Duodenal mucosa (tissue), 2 donors: ENCODE measurements at regions not wholly inside any gene's neighbourhood (a gene's known extent, or its start where the extent isn't known, plus 50 kb on each side); places are given as distances from the start of the nearest gene placed in this dataset.
"Not testable (repeated sequence)": the region's sequence is repeated elsewhere in the genome, so short reads cannot be mapped to it uniquely, and the experiment has no call there.

Experiments
- H3K27ac ChIP-seq: one replicate; pipeline ENCODE4 v1.7.0; 2013; ENCODE audit warnings: low read depth, low read length
- H3K27me3 ChIP-seq, 2 donors: one replicate each; pipeline ENCODE4 v1.7.0; 2013; ENCODE audit warnings: low read length in 2 of 2, control low read depth in 1 of 2; ENCODE audit not compliant: insufficient read depth in 2 of 2, control insufficient read depth in 1 of 2
- H3K36me3 ChIP-seq, 2 donors: one replicate each; pipeline ENCODE4 v1.7.0; 2013; ENCODE audit warnings: low read length in 2 of 2, control low read depth in 1 of 2; ENCODE audit not compliant: insufficient read depth in 2 of 2, control insufficient read depth in 1 of 2
- H3K4me1 ChIP-seq, 2 donors: one replicate each; pipeline ENCODE4 v1.7.0; 2013; ENCODE audit warnings: low read length in 2 of 2, control low read depth in 1 of 2; ENCODE audit not compliant: insufficient read depth in 2 of 2, control insufficient read depth in 1 of 2
- H3K4me3 ChIP-seq, 2 donors: one replicate each; pipeline ENCODE4 v1.7.0; 2013; ENCODE audit warnings: low read length in 2 of 2, low read depth in 1 of 2
- H3K9ac ChIP-seq, 2 donors: one replicate each; pipeline ENCODE4 v1.7.0; 2013; ENCODE audit warnings: low read length in 2 of 2, low read depth in 1 of 2
- H3K9me3 ChIP-seq, 2 donors: one replicate each; pipeline ENCODE4 v1.7.0; 2013; ENCODE audit warnings: low read length in 2 of 2, control low read depth in 1 of 2; ENCODE audit not compliant: control insufficient read depth in 1 of 2

DNA sequence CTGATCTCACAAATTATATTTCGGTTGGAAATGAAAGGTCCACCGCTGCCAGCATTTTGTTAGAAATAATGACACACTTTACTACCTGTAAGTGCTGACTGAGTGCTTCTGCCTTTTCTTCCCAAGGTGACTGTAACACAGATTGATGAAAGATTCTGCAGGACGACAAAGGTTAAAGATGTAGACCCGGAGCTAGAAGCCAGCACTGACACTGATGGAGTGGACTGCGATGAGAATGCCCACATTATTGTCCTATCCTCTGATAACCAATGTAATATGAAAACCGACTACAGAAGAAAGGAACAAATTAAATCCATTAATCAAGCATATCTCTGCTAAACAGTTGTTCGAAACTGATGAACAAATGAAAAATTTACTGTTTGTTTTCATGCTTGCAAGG lies 666.5 kb downstream of the GBE1 start:
- Histone ChIP-seq H3K9me3 (no peaks in the 10 kb centered on the region), H3K36me3 (no peaks in the 10 kb centered on the region), H3K27ac (no peak overlapping the region), H3K9ac (no peak overlapping the region), H3K4me3 (no peak overlapping the region), H3K27me3 (no peaks in the 10 kb centered on the region), H3K4me1 (no peaks in the 10 kb centered on the region)

DNA sequence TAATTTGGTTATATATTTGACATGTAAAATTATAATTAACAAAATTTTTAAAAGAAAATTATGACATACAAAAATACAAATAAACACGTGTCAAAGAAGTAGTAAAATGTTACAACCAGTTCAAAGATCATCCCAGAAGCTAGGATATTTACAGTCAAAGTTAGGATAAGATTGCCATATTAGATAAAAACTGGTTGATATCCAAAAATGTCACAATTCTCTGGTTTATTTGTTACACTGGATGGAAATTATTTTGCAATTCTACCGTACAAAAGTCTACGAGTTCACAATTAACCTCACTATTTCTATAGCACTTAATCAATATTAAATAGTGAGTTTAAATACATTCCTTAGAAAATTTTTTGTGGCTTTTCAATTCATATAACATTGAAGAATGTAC lies 673.8 kb downstream of the GBE1 start:
- Histone ChIP-seq H3K4me3 (no peak overlapping the region), H3K4me1 (no peaks in the 10 kb centered on the region), H3K9me3 (no peaks in the 10 kb centered on the region), H3K27me3 (no peaks in the 10 kb centered on the region), H3K9ac (no peak overlapping the region), H3K36me3 (no peaks in the 10 kb centered on the region), H3K27ac (no peak overlapping the region)

DNA sequence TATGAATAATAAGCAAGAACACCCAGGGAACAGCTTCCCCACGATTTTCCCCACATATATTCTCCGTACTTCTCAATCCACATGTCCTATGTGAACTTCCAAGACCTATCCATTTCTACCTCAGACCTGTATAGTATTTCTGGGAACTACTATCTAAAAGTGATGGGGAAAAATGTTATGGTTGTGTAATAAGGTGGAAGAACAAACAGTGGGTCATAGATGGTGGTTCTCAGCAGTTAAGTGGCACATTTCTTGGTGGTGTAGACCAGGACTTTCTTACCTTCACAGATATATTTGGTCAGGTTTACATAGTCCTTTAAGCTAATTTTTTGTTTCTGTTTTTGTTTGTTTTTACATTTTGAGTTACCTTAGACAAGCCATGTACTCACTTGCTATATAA lies 675.1 kb downstream of the GBE1 start:
- Histone ChIP-seq H3K9me3 (no peaks in the 10 kb centered on the region), H3K4me3 (no peak overlapping the region), H3K36me3 (no peaks in the 10 kb centered on the region), H3K27ac (no peak overlapping the region), H3K9ac (no peak overlapping the region), H3K4me1 (no peaks in the 10 kb centered on the region), H3K27me3 (no peaks in the 10 kb centered on the region)

DNA sequence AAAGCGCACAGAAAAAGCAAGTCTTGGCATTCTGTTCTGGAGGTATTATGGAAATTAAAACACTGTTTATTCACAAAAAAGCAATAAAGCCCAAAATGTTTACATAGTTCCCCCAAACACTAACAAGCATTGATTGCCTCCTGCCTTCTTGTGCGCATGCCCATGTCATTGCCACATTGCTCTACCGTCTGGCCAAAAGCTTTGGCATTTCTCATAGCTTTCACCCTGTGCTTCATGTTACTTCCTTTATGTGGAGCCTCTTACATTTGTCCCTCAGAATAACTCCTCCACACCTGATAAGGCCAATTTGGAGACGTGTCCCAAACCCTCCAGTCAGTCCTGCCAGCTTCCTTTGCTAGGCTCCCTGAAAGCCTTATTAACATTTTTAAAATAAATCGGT lies 680.8 kb downstream of the GBE1 start:
- H3K27ac ChIP-seq = no peak overlapping the region
- H3K9me3 ChIP-seq = no peaks in the 10 kb centered on the region
- H3K4me1 ChIP-seq = no peaks in the 10 kb centered on the region
- H3K36me3 ChIP-seq = no peaks in the 10 kb centered on the region
- no peak overlapping the region for H3K9ac ChIP-seq
- H3K4me3 ChIP-seq = no peak overlapping the region
- H3K27me3 ChIP-seq = no peaks in the 10 kb centered on the region

DNA sequence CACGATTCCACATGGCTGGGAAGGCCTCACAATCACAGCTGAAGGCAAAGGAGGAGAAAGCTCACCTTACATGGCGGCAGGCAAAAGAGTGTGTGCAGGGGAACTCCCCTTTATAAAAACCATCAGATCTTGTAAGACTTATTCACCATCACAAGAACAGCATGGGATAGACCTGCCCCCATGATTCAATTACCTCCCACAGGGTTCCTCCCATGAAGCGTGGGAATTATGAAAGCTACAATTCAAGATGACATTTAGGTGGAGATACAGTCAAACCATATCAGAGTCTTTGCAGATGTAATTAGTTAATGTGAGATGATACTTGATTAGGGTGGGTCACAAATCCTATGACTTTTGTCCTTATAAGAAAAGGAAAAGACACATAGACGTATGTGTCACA lies 688.9 kb downstream of the GBE1 start:
- Histone ChIP-seq H3K36me3 (no peaks in the 10 kb centered on the region), H3K27me3 (no peaks in the 10 kb centered on the region), H3K9me3 (no peaks in the 10 kb centered on the region)

DNA sequence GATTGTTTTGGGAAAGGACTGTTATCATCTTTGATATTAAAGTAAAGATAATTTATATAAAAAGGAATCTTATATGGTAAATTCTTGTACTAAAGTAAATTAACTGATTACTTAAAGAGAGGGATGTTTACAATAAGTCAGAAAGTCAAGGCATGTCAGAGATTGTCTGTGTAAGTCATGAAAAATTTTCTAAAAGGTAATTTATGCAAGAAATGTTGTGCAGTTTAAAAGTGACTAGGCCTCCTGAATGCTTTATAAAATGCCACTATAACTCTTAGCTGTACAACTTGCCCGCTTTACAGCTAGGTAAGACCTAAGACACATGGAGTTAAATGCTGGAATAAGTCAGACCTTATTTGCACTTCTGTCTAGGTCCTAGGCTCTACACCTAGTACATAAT lies 692.9 kb downstream of the GBE1 start:
- H3K4me1 ChIP-seq = no peaks in the 10 kb centered on the region
- H3K27me3 ChIP-seq = no peaks in the 10 kb centered on the region
- no peak overlapping the region for H3K27ac ChIP-seq
- no peaks in the 10 kb centered on the region for H3K36me3 ChIP-seq
- no peak overlapping the region for H3K9ac ChIP-seq
- no peaks in the 10 kb centered on the region for H3K9me3 ChIP-seq
- H3K4me3 ChIP-seq = no peak overlapping the region

More for the DNA sequence above, 688.9 kb downstream of the GBE1 start:
- no peak overlapping the region for H3K27ac ChIP-seq
- no peak overlapping the region for H3K4me3 ChIP-seq
- H3K4me1 ChIP-seq = no peaks in the 10 kb centered on the region
- H3K9ac ChIP-seq = no peak overlapping the region

DNA sequence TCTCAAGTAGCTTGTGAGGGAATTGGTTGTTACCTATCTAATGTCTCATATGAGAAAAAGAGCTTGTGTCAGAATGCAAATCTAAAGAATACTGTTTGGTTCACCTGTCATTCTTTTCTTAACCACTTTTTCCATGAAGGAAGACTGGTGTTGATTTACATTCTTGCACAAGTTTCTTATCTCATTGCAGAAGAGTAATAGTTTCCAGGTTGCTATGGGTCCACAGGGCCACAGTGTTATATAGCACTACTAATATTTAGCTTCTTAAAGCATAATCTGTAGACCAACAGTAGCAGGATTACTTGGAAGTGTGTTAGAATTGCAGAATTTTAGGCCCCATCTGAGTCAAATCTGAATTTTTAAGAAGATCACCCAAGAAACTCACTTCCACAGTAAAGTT lies 697.5 kb downstream of the GBE1 start:
- Histone ChIP-seq H3K9ac (no peak overlapping the region), H3K36me3 (no peaks in the 10 kb centered on the region), H3K9me3 (no peaks in the 10 kb centered on the region), H3K27ac (no peak overlapping the region), H3K27me3 (no peaks in the 10 kb centered on the region), H3K4me1 (no peaks in the 10 kb centered on the region), H3K4me3 (no peak overlapping the region)

DNA sequence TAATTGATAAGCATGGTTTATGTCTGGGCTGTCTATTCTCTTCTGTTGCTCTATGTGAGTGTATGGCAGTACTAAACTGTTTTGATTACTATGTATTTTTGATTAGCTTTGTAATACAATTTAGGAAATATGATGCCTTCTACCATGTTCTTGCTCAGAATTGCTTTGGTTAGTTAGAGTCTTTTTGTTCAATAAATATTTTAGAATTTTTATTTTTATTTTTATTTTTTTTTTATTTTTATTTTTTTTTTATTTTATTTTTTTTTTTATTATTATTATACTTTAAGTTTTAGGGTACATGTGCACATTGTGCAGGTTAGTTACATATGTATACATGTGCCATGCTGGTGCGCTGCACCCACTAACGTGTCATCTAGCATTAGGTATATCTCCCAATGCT lies 710.3 kb downstream of the GBE1 start:
- H3K9ac ChIP-seq, H3K4me3 ChIP-seq, H3K36me3 ChIP-seq, H3K27ac ChIP-seq, H3K27me3 ChIP-seq, H3K4me1 ChIP-seq, H3K9me3 ChIP-seq: not testable (repeated sequence)

DNA sequence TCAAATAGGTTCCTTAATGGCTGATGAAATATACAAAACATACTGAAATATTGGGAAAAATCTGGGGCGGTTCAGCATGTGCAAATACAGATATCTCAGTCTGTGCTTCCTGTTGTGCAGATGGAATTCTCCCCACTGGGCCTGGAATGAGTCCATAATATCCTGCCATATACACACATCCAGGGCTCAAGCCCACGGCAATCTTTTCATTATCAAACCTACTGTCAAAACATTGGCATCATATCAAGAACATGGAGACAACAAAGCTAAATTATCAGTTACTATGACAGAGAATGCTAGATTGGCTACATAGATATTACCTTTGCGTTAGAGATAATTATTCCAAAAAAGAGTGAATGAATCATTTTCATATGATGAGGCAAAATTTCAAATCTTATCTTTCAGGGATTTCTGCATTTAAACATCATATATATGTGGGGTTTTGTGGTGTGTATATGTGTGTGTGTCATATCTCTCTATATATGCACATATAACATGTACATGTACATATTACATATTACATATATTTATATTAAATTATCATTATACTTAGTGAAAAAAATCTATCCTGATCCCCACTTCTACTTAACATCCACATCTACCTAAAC lies 713.3 kb downstream of the GBE1 start:
- H3K36me3 ChIP-seq = no peaks in the 10 kb centered on the region
- no peak overlapping the region for H3K9ac ChIP-seq
- no peak overlapping the region for H3K27ac ChIP-seq
- H3K4me3 ChIP-seq = no peak overlapping the region
- no peaks in the 10 kb centered on the region for H3K27me3 ChIP-seq
- no peaks in the 10 kb centered on the region for H3K4me1 ChIP-seq
- H3K9me3 ChIP-seq = no peaks in the 10 kb centered on the region

DNA sequence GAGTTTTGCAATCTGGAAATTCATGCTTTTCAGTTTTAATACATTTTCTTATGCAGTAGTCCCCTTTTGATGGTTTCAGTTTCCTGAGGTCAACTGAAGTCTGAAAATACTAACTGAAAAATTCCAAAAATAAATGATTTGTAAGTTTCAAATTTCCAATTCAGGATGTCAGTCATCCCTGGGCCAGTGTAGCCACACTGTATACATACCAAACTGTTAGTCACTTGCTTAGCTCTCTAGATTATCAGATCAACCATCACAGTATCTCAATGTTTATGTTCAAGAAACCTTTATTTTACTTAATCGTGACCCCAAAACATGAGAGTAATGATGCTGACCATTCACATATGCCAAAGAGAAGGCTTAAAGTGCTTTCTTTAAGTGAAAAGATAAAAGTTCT lies 715.5 kb downstream of the GBE1 start:
- H3K27ac ChIP-seq = no peak overlapping the region
- H3K9ac ChIP-seq = no peak overlapping the region
- no peaks in the 10 kb centered on the region for H3K27me3 ChIP-seq
- no peaks in the 10 kb centered on the region for H3K4me1 ChIP-seq
- H3K36me3 ChIP-seq = no peaks in the 10 kb centered on the region
- H3K4me3 ChIP-seq = no peak overlapping the region
- H3K9me3 ChIP-seq = no peaks in the 10 kb centered on the region

DNA sequence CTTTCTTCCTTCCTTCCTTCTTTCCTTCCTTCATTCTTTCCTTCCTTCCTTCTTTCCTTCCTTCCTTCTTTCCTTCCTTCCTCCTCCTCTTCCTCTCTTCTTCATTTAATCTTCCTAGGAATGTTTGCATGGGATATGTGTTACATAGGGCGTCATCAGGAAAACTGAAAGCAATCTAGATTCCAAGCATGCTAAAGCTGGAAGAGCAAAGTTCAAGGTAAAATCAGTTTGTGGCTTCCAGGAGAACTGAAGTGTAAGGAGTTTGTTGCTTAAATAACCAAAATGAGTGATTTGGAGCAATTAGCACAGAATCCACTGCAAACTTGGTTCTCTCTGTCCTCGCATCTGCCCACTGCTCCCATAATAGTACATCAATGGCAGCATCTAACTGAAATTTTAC lies 716.2 kb downstream of the GBE1 start:
- Histone ChIP-seq H3K9ac (no peak overlapping the region), H3K36me3 (no peaks in the 10 kb centered on the region), H3K27ac (no peak overlapping the region), H3K9me3 (no peaks in the 10 kb centered on the region), H3K4me3 (no peak overlapping the region), H3K4me1 (no peaks in the 10 kb centered on the region), H3K27me3 (no peaks in the 10 kb centered on the region)
